PFSK-1 (cell line): ENCODE measurements at regions not wholly inside any gene's neighbourhood (a gene's known extent, or its start where the extent isn't known, plus 50 kb on each side); places are given as distances from the start of the nearest gene placed in this dataset.

Source experiments
- REST ChIP-seq, 2 experiments: IDR thresholded peaks; 2 replicates each; pipeline versions ENCODE4 v1.6.1 to v1.8.0; 2011 to 2012; ENCODE audit warnings: low read depth in 2 of 2, low read length in 2 of 2, control low read depth in 1 of 2, inconsistent platforms in 1 of 2, mild to moderate bottlenecking in 1 of 2, moderate library complexity in 1 of 2; ENCODE audit not compliant: insufficient read depth in 1 of 2
- TAF1 ChIP-seq: IDR thresholded peaks from 2 replicates; pipeline ENCODE4 v1.6.1; 2012; ENCODE audit warnings: low read length, control low read depth, borderline replicate concordance; ENCODE audit not compliant: insufficient read depth

GRCh38 chr12:77382096-77382742 is 316.9 kb upstream of the E2F7 start:
- TF ChIP-seq REST (IDR thresholded peaks at IDR 0.05; ENCODE audit: insufficient read depth in 1 of 2, low read depth in 2 of 2, low read length in 2 of 2) (no peak), TAF1 (no peak)
